HEK293 (cell line): ENCODE measurements at regions not wholly inside any gene's neighbourhood (a gene's known extent, or its start where the extent isn't known, plus 50 kb on each side); places are given as distances from the start of the nearest gene placed in this dataset.

Experiments
- CTCF ChIA-PET: fragments of 350-600 bp; formaldehyde crosslinking; extraction: SDS; loops from one replicate; lab custom pipeline; 2021; ENCODE audit warnings: antibody characterized with exemption; lab: Yijun Ruan, JAX
- POLR2A ChIA-PET: fragments of 300-600 bp; formaldehyde crosslinking; extraction: SDS; loops from one replicate; lab custom pipeline; 2020; ENCODE audit warnings: antibody characterized with exemption, inconsistent platforms; lab: Yijun Ruan, JAX
- H3K27ac ChIP-seq: fragments of 200-500 bp; sonication (Bioruptor generic); 2 replicates; pipeline ENCODE4 v1.5.1; 2014; ENCODE audit warnings: low read depth, low read length, control low read depth, inconsistent platforms; ENCODE audit errors: extremely low read depth
- H3K36me3 ChIP-seq, 2 experiments: fragments of 200-500 bp in 1 of 2; sonication (Bioruptor generic) in 1 of 2; 1 replicate in 1 of 2; 2 replicates in 1 of 2; pipeline ENCODE4 v1.5.1; 2014 to 2017; ENCODE audit warnings: inconsistent platforms in 2 of 2, low read length in 2 of 2; ENCODE audit not compliant: control insufficient read depth in 2 of 2, insufficient read depth in 1 of 2
- H3K4me1 ChIP-seq: fragments of 200-500 bp; sonication (Bioruptor generic); 2 replicates; pipeline ENCODE4 v1.5.1; 2014; ENCODE audit warnings: mild to moderate bottlenecking, low read length, inconsistent platforms; ENCODE audit not compliant: control insufficient read depth, insufficient read depth
- H3K4me3 ChIP-seq: 2 replicates; pipeline ENCODE4 v1.5.1; 2011; ENCODE audit warnings: low read depth, mild to moderate bottlenecking, control low read depth, low read length, moderate library complexity
- H3K9me3 ChIP-seq: fragments of 200-500 bp; sonication (Bioruptor generic); 2 replicates; pipeline ENCODE4 v1.5.1; 2014; ENCODE audit warnings: low read depth, low read length, inconsistent platforms; ENCODE audit not compliant: control insufficient read depth, insufficient read depth
- KLF1 ChIP-seq: fragments of 450-650 bp; formaldehyde crosslinking; IDR thresholded peaks from 2 replicates; pipeline ENCODE4 v1.5.1; 2016; ENCODE audit warnings: missing biosample characterization, missing genetic modification characterization
- KLF10 ChIP-seq: fragments of 450-650 bp; IDR thresholded peaks from 2 replicates; pipeline ENCODE4 v1.5.1; 2018; ENCODE audit warnings: missing biosample characterization, mild to moderate bottlenecking, missing genetic modification characterization
- KLF17 ChIP-seq: fragments of 450-650 bp; formaldehyde crosslinking; IDR thresholded peaks from 2 replicates; pipeline ENCODE4 v1.5.1; 2016; ENCODE audit warnings: missing biosample characterization, missing genetic modification characterization
- SCRT2 ChIP-seq: fragments of 450-650 bp; formaldehyde crosslinking; IDR thresholded peaks from 2 replicates; pipeline ENCODE4 v1.5.1; 2016; ENCODE audit warnings: missing biosample characterization, missing genetic modification characterization
- YY1 ChIP-seq: fragments of 450-650 bp; formaldehyde crosslinking; IDR thresholded peaks from 2 replicates; pipeline ENCODE4 v1.5.1; 2018; ENCODE audit warnings: missing biosample characterization, missing genetic modification characterization
- ZBTB1 ChIP-seq: fragments of 450-650 bp; formaldehyde crosslinking; IDR thresholded peaks from 2 replicates; pipeline ENCODE4 v1.5.1; 2016; ENCODE audit warnings: missing biosample characterization, missing genetic modification characterization
- ZBTB11 ChIP-seq: fragments of 450-650 bp; formaldehyde crosslinking; conservative IDR thresholded peaks from 2 replicates; pipeline ENCODE4 v1.5.1; 2016; ENCODE audit warnings: low read depth, missing biosample characterization, missing genetic modification characterization
- ZNF214 ChIP-seq: fragments of 450-650 bp; formaldehyde crosslinking; IDR thresholded peaks from 2 replicates; pipeline ENCODE4 v1.5.1; 2017; ENCODE audit warnings: missing biosample characterization, mild to moderate bottlenecking, missing genetic modification characterization, borderline replicate concordance
- ZNF266 ChIP-seq: fragments of 450-650 bp; formaldehyde crosslinking; IDR thresholded peaks from 2 replicates; pipeline ENCODE4 v1.5.1; 2016; ENCODE audit warnings: missing biosample characterization, missing genetic modification characterization, low read depth
- ZNF280C ChIP-seq: fragments of 450-650 bp; formaldehyde crosslinking; IDR thresholded peaks from 2 replicates; pipeline ENCODE4 v1.5.1; 2016; ENCODE audit warnings: missing biosample characterization, missing genetic modification characterization
- ZNF350 ChIP-seq: fragments of 450-650 bp; formaldehyde crosslinking; IDR thresholded peaks from 2 replicates; pipeline ENCODE4 v1.5.0; 2017; ENCODE audit warnings: missing biosample characterization, mild to moderate bottlenecking, missing genetic modification characterization
- ZNF398 ChIP-seq: fragments of 450-650 bp; formaldehyde crosslinking; IDR thresholded peaks from 2 replicates; pipeline ENCODE4 v1.5.1; 2017; ENCODE audit warnings: missing biosample characterization, missing genetic modification characterization
- ZNF426 ChIP-seq: fragments of 450-650 bp; formaldehyde crosslinking; IDR thresholded peaks from 2 replicates; pipeline ENCODE4 v1.5.1; 2017; ENCODE audit warnings: missing biosample characterization, missing genetic modification characterization, mild to moderate bottlenecking, inconsistent platforms, moderate library complexity
- ZNF449 ChIP-seq: fragments of 450-650 bp; formaldehyde crosslinking; IDR thresholded peaks from 2 replicates; pipeline ENCODE4 v1.5.1; 2017; ENCODE audit warnings: missing biosample characterization, mild to moderate bottlenecking, missing genetic modification characterization, moderate library complexity
- ZNF510 ChIP-seq: fragments of 450-650 bp; formaldehyde crosslinking; IDR thresholded peaks from 2 replicates; pipeline ENCODE4 v1.5.1; 2018; ENCODE audit warnings: mild to moderate bottlenecking, missing genetic modification characterization, missing biosample characterization; ENCODE audit not compliant: insufficient replicate concordance
- ZNF544 ChIP-seq: fragments of 450-650 bp; formaldehyde crosslinking; IDR thresholded peaks from 2 replicates; pipeline ENCODE4 v1.5.0; 2017; ENCODE audit warnings: missing biosample characterization, missing genetic modification characterization
- ZNF600 ChIP-seq: fragments of 450-650 bp; formaldehyde crosslinking; IDR thresholded peaks from 2 replicates; pipeline ENCODE4 v1.5.1; 2016; ENCODE audit warnings: missing biosample characterization, missing genetic modification characterization
- ZNF660 ChIP-seq: fragments of 450-650 bp; IDR thresholded peaks from 2 replicates; pipeline ENCODE4 v1.5.1; 2018; ENCODE audit warnings: missing biosample characterization, mild to moderate bottlenecking, missing genetic modification characterization
- ZNF664 ChIP-seq: fragments of 450-650 bp; formaldehyde crosslinking; IDR thresholded peaks from 2 replicates; pipeline ENCODE4 v1.5.1; 2016; ENCODE audit warnings: missing biosample characterization, missing genetic modification characterization
- ZNF830 ChIP-seq: fragments of 450-650 bp; IDR thresholded peaks from 2 replicates; pipeline ENCODE4 v1.5.0; 2018; ENCODE audit warnings: missing biosample characterization, missing genetic modification characterization, low read depth, mild to moderate bottlenecking, moderate library complexity

GRCh38 chr3:150255826-150256225 lies 152.3 kb upstream of the TSC22D2 start:
- Histone ChIP-seq H3K4me1 (peaks cover 3% of the 10 kb centered on the region; the same call in 1 of the 2 replicates), H3K9me3 (no peaks in the 10 kb centered on the region), H3K4me3 (no peak overlapping the region), H3K36me3 (no peaks in the 10 kb centered on the region), H3K27ac (no peak overlapping the region)
- ChIA-PET CTCF (no interaction called here), POLR2A (no interaction called here)
- no peak for TF ChIP-seq ZNF600 (tag by site-specific recombination)

- Histone ChIP-seq H3K4me3 (no peak overlapping the region), H3K4me1 (peaks cover 3% of the 10 kb centered on the region; the same call in 1 of the 2 replicates), H3K9me3 (no peaks in the 10 kb centered on the region), H3K27ac (no peak overlapping the region), H3K36me3 (no peaks in the 10 kb centered on the region)
- ChIA-PET CTCF (no interaction called here), POLR2A (no interaction called here)
- TF ChIP-seq YY1 (tag by site-specific recombination) (no peak), KLF10 (no peak), ZNF544 (tag by site-specific recombination) (no peak), KLF1 (tag by site-specific recombination) (no peak), SCRT2 (tag by site-specific recombination) (no peak), ZNF350 (no peak), ZNF280C (tag by site-specific recombination) (no peak), ZNF660 (tag by site-specific recombination) (no peak), ZNF398 (tag by site-specific recombination) (no peak), ZNF426 (tag by site-specific recombination) (no peak), ZNF830 (tag by site-specific recombination) (no peak), ZNF266 (tag by site-specific recombination) (no peak), ZNF449 (tag by site-specific recombination) (no peak), ZBTB1 (tag by site-specific recombination) (no peak), ZNF664 (tag by site-specific recombination) (no peak), ZBTB11 (no peak), KLF17 (tag by site-specific recombination) (no peak), ZNF510 (no peak), ZNF214 (tag by site-specific recombination) (no peak)
- TF ChIP-seq, all 188 proteins: peak for 0
Measured at GRCh38 chr3:150255413-150255812, 152.7 kb upstream of the TSC22D2 start.
